Stomach (tissue), 4 donors: ENCODE measurements at regions not wholly inside any gene's neighbourhood (a gene's known extent, or its start where the extent isn't known, plus 50 kb on each side); places are given as distances from the start of the nearest gene placed in this dataset.

Experiments
- POLR2A ChIP-seq, 4 donors: fragments of 450-650 bp; IDR thresholded peaks; one replicate each; pipeline ENCODE4 v1.6.1; 2016; ENCODE audit warnings: antibody characterized with exemption in 4 of 4, control low read depth in 2 of 4, mild to moderate bottlenecking in 1 of 4, moderate library complexity in 1 of 4
- TF ChIP-seq, protein P1 (sequence below), 7 experiments: fragments of 450-650 bp in 4 of 7; fragments of 200-600 bp in 3 of 7; sonication (generic) in 3 of 7; IDR thresholded peaks; one replicate each; pipeline ENCODE4 v1.5.1; 2016 to 2019; ENCODE audit warnings: antibody characterized with exemption in 7 of 7, control low read depth in 2 of 7, mild to moderate bottlenecking in 1 of 7

DNA sequence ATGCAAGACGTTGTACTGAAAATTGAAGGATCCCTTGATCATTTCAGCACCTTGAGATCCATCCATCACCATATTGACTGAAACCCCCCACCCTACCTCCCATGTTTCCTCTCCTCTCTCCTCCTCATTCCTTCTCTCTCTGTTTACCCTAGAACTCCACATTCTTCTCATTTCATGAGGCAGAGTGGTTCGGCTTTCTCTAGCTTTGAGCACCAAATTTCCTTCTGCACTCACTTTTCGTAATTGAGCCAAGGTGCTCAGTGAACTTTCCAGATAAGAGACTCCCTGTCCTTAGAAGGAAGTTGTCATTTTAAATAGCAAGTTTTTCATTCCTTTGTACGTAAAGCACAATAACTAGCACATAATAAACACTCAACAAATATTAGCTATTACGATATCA, 108.3 kb upstream of the SLC34A2 start:
- TF ChIP-seq POLR2A (IDR thresholded peaks at IDR 0.05), result no peak
- TF ChIP-seq, protein P1, sequence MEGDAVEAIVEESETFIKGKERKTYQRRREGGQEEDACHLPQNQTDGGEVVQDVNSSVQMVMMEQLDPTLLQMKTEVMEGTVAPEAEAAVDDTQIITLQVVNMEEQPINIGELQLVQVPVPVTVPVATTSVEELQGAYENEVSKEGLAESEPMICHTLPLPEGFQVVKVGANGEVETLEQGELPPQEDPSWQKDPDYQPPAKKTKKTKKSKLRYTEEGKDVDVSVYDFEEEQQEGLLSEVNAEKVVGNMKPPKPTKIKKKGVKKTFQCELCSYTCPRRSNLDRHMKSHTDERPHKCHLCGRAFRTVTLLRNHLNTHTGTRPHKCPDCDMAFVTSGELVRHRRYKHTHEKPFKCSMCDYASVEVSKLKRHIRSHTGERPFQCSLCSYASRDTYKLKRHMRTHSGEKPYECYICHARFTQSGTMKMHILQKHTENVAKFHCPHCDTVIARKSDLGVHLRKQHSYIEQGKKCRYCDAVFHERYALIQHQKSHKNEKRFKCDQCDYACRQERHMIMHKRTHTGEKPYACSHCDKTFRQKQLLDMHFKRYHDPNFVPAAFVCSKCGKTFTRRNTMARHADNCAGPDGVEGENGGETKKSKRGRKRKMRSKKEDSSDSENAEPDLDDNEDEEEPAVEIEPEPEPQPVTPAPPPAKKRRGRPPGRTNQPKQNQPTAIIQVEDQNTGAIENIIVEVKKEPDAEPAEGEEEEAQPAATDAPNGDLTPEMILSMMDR (IDR thresholded peaks at IDR 0.05), result no peak
